GM23338 (cell line): ENCODE measurements at regions not wholly inside any gene's neighbourhood (a gene's known extent, or its start where the extent isn't known, plus 50 kb on each side); places are given as distances from the start of the nearest gene placed in this dataset.

Source experiments
- ATAC-seq: fragments of 200-7000 bp; cut with Tn5 transposase; 3 replicates; pipeline ENCODE4 v1.9.1; 2020
- DNase-seq: peaks from one replicate; pipeline ENCODE4 v3.0.0-alpha.2; 2015; ENCODE audit warnings: low spot score
- H2AFZ ChIP-seq: fragments of 200-600 bp; sonication (generic); 2 replicates; pipeline ENCODE4 v1.8.0; 2016; ENCODE audit warnings: antibody characterized with exemption, mild to moderate bottlenecking, moderate library complexity
- H3F3A ChIP-seq: fragments of 200-600 bp; sonication (generic); replicated peaks from 2 replicates; pipeline ENCODE4 v1.8.0; 2017; ENCODE audit warnings: antibody characterized with exemption, mixed run types, low read depth
- H3K27ac ChIP-seq: fragments of 200-600 bp; sonication (generic); 2 replicates; pipeline ENCODE4 v1.6.1; 2016; ENCODE audit warnings: low read depth
- H3K27me3 ChIP-seq: fragments of 200-600 bp; sonication (generic); 2 replicates; pipeline ENCODE4 v1.8.0; 2016; ENCODE audit warnings: mild to moderate bottlenecking, mixed run types, moderate library complexity; ENCODE audit not compliant: insufficient read depth
- H3K36me3 ChIP-seq: fragments of 200-600 bp; sonication (generic); 2 replicates; pipeline ENCODE4 v1.8.0; 2016; ENCODE audit warnings: mild to moderate bottlenecking; ENCODE audit not compliant: insufficient read depth
- H3K4me1 ChIP-seq: fragments of 200-600 bp; sonication (generic); 2 replicates; pipeline ENCODE4 v1.8.0; 2016; ENCODE audit warnings: mild to moderate bottlenecking, moderate library complexity; ENCODE audit not compliant: insufficient read depth
- H3K4me2 ChIP-seq: fragments of 200-600 bp; sonication (generic); 2 replicates; pipeline ENCODE4 v1.7.1; 2017; ENCODE audit warnings: mixed run types
- H3K4me3 ChIP-seq: fragments of 200-600 bp; sonication (generic); 2 replicates; pipeline ENCODE4 v1.6.1; 2016; ENCODE audit warnings: mixed run types
- H3K79me2 ChIP-seq: fragments of 200-600 bp; sonication (generic); replicated peaks from 2 replicates; pipeline ENCODE4 v1.8.0; 2017; ENCODE audit warnings: mild to moderate bottlenecking; ENCODE audit not compliant: insufficient read depth
- H3K9me2 ChIP-seq: fragments of 200-600 bp; sonication (generic); 2 replicates; pipeline ENCODE4 v1.8.0; 2017; ENCODE audit not compliant: insufficient read depth
- H4K20me1 ChIP-seq: fragments of 200-600 bp; sonication (generic); replicated peaks from 2 replicates; pipeline ENCODE4 v1.8.0; 2017; ENCODE audit warnings: mild to moderate bottlenecking; ENCODE audit not compliant: insufficient read depth
- H3K27ac Mint-ChIP-seq: 2 replicates; pipeline ENCODE4 v1.8.0; 2020; ENCODE audit warnings: inconsistent platforms, mild to moderate bottlenecking, moderate library complexity, mixed read lengths
- H3K27me3 Mint-ChIP-seq: 3 replicates; pipeline ENCODE4 v1.8.0; 2022; ENCODE audit warnings: low read depth, mild to moderate bottlenecking, moderate library complexity, mixed read lengths, inconsistent platforms; ENCODE audit not compliant: insufficient read depth, poor library complexity
- H3K36me3 Mint-ChIP-seq: 3 replicates; pipeline ENCODE4 v1.8.0; 2021; ENCODE audit warnings: low read depth, mild to moderate bottlenecking, inconsistent platforms, moderate library complexity, mixed read lengths
- H3K4me1 Mint-ChIP-seq: 3 replicates; pipeline ENCODE4 v1.8.0; 2020; ENCODE audit warnings: mild to moderate bottlenecking, inconsistent platforms, mixed read lengths
- H3K4me3 Mint-ChIP-seq: 3 replicates; pipeline ENCODE4 v1.8.0; 2021; ENCODE audit warnings: moderate library complexity, mild to moderate bottlenecking, inconsistent platforms, mixed read lengths
- H3K9me3 Mint-ChIP-seq: 3 replicates; pipeline ENCODE4 v1.8.0; 2020; ENCODE audit warnings: moderate library complexity, mild to moderate bottlenecking, inconsistent platforms, mixed read lengths
- CREB1 ChIP-seq: fragments of 250-450 bp; sonication (Bioruptor Pico); IDR thresholded peaks from 2 replicates; pipeline ENCODE4 v1.5.0; 2020; ENCODE audit warnings: low read depth, mild to moderate bottlenecking, moderate library complexity
- EZH2phosphoT487 ChIP-seq: fragments of 200-600 bp; sonication (generic); IDR thresholded peaks from one replicate; pipeline ENCODE4 v1.8.1; 2018; ENCODE audit warnings: antibody characterized with exemption; ENCODE audit not compliant: unreplicated experiment
- NANOG ChIP-seq: IDR thresholded peaks from 2 replicates; pipeline ENCODE4 v1.6.1; 2016; ENCODE audit warnings: antibody characterized with exemption, borderline replicate concordance
- POLR2AphosphoS5 ChIP-seq: IDR thresholded peaks from 2 replicates; pipeline ENCODE4 v1.6.1; 2016; ENCODE audit warnings: antibody characterized with exemption, low read depth
- STAT1 ChIP-seq: IDR thresholded peaks from one replicate; pipeline ENCODE4 v1.6.1; 2016; ENCODE audit warnings: antibody characterized with exemption; ENCODE audit not compliant: unreplicated experiment
- ZNF114 ChIP-seq: fragments of 250-450 bp; sonication (Bioruptor Pico); IDR thresholded peaks from 2 replicates; pipeline ENCODE4 v1.5.0; 2020; ENCODE audit warnings: mild to moderate bottlenecking, moderate library complexity
- ZNF331 ChIP-seq: fragments of 250-450 bp; sonication (Bioruptor Pico); IDR thresholded peaks from 2 replicates; pipeline ENCODE4 v1.5.0; 2020; ENCODE audit warnings: low read depth, mild to moderate bottlenecking, moderate library complexity
- TF ChIP-seq, protein P1 (sequence below), 2 experiments: fragments of 200-600 bp in 1 of 2; sonication (generic) in 1 of 2; conservative IDR thresholded peaks; 2 replicates each; pipeline versions ENCODE4 v1.5.1 to v1.6.1; 2016 to 2017; ENCODE audit warnings: antibody characterized with exemption in 2 of 2, low read depth in 2 of 2, mild to moderate bottlenecking in 2 of 2, moderate library complexity in 1 of 2
- TF ChIP-seq, protein P2 (sequence below): IDR thresholded peaks from one replicate; pipeline ENCODE4 v1.6.1; 2018; ENCODE audit warnings: antibody characterized with exemption; ENCODE audit not compliant: unreplicated experiment
- TF ChIP-seq, protein P3 (sequence below): IDR thresholded peaks from 2 replicates; pipeline ENCODE4 v1.6.1; 2016; ENCODE audit warnings: antibody characterized with exemption
- TF ChIP-seq, protein P4 (sequence below): fragments of 250-450 bp; sonication (Bioruptor Pico); IDR thresholded peaks from 2 replicates; pipeline ENCODE4 v1.5.0; 2020; ENCODE audit warnings: mild to moderate bottlenecking, moderate library complexity

DNA sequence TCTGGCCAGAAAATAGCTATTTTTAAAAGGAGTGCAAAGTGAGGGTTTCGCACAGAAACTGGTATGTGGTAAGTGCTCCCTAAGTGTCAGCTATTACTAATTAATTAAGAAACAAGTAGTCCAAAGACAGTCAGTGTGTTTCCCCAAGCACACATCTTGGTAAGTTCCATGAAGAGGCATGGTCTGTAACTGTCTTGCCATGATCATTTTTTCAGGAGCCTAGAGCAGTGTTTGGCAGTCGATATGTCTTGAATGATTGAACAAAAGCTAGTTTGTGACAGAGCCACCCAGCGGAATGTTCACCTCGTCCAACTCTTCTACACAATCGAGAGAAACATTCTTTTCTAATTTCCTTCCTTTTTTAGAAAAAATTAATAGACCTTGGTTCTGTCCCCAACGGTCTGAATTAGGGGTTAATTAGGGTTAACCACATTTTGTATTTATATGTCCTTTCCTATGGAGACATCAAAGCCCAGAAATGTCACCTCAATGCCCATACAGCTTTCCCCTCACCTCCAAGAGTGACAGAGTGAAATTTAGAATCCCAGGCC is 57.6 kb upstream of the FTH1 start:
- H3F3A ChIP-seq: no peaks in the 10 kb centered on the region
- H3K27ac Mint-ChIP-seq: no peak overlapping the region
- no peaks in the 10 kb centered on the region for H3K36me3 ChIP-seq
- no peaks in the 10 kb centered on the region for H3K79me2 ChIP-seq
- peaks cover 3% of the 10 kb centered on the region; the same call in 1 of the 3 replicates for H3K4me1 Mint-ChIP-seq
- no peak overlapping the region for H3K27ac ChIP-seq
- no peaks in the 10 kb centered on the region for H3K27me3 ChIP-seq
- no peaks in the 10 kb centered on the region for H3K9me2 ChIP-seq
- peaks cover 5% of the 10 kb centered on the region; the same call in 2 of the 3 replicates for H3K36me3 Mint-ChIP-seq
- H3K4me3 Mint-ChIP-seq: no peak overlapping the region
- H3K4me2 ChIP-seq: no peak overlapping the region
- peaks cover 5% of the 10 kb centered on the region; the same call in 1 of the 2 replicates for H3K4me1 ChIP-seq
- TF ChIP-seq, protein P1, sequence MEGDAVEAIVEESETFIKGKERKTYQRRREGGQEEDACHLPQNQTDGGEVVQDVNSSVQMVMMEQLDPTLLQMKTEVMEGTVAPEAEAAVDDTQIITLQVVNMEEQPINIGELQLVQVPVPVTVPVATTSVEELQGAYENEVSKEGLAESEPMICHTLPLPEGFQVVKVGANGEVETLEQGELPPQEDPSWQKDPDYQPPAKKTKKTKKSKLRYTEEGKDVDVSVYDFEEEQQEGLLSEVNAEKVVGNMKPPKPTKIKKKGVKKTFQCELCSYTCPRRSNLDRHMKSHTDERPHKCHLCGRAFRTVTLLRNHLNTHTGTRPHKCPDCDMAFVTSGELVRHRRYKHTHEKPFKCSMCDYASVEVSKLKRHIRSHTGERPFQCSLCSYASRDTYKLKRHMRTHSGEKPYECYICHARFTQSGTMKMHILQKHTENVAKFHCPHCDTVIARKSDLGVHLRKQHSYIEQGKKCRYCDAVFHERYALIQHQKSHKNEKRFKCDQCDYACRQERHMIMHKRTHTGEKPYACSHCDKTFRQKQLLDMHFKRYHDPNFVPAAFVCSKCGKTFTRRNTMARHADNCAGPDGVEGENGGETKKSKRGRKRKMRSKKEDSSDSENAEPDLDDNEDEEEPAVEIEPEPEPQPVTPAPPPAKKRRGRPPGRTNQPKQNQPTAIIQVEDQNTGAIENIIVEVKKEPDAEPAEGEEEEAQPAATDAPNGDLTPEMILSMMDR (conservative IDR thresholded peaks at IDR 0.05; ENCODE audit: low read depth in 2 of 2): no peak
- TF ChIP-seq EZH2phosphoT487 (no peak), NANOG (no peak), ZNF114 (CRISPR knock-in tag) (no peak), ZNF331 (CRISPR knock-in tag) (no peak), STAT1 (no peak), POLR2AphosphoS5 (no peak), CREB1 (CRISPR knock-in tag) (no peak)
- TF ChIP-seq, protein P2, sequence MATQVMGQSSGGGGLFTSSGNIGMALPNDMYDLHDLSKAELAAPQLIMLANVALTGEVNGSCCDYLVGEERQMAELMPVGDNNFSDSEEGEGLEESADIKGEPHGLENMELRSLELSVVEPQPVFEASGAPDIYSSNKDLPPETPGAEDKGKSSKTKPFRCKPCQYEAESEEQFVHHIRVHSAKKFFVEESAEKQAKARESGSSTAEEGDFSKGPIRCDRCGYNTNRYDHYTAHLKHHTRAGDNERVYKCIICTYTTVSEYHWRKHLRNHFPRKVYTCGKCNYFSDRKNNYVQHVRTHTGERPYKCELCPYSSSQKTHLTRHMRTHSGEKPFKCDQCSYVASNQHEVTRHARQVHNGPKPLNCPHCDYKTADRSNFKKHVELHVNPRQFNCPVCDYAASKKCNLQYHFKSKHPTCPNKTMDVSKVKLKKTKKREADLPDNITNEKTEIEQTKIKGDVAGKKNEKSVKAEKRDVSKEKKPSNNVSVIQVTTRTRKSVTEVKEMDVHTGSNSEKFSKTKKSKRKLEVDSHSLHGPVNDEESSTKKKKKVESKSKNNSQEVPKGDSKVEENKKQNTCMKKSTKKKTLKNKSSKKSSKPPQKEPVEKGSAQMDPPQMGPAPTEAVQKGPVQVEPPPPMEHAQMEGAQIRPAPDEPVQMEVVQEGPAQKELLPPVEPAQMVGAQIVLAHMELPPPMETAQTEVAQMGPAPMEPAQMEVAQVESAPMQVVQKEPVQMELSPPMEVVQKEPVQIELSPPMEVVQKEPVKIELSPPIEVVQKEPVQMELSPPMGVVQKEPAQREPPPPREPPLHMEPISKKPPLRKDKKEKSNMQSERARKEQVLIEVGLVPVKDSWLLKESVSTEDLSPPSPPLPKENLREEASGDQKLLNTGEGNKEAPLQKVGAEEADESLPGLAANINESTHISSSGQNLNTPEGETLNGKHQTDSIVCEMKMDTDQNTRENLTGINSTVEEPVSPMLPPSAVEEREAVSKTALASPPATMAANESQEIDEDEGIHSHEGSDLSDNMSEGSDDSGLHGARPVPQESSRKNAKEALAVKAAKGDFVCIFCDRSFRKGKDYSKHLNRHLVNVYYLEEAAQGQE: no peak
- TF ChIP-seq, protein P3, sequence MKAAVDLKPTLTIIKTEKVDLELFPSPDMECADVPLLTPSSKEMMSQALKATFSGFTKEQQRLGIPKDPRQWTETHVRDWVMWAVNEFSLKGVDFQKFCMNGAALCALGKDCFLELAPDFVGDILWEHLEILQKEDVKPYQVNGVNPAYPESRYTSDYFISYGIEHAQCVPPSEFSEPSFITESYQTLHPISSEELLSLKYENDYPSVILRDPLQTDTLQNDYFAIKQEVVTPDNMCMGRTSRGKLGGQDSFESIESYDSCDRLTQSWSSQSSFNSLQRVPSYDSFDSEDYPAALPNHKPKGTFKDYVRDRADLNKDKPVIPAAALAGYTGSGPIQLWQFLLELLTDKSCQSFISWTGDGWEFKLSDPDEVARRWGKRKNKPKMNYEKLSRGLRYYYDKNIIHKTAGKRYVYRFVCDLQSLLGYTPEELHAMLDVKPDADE: no peak
- TF ChIP-seq, protein P4, sequence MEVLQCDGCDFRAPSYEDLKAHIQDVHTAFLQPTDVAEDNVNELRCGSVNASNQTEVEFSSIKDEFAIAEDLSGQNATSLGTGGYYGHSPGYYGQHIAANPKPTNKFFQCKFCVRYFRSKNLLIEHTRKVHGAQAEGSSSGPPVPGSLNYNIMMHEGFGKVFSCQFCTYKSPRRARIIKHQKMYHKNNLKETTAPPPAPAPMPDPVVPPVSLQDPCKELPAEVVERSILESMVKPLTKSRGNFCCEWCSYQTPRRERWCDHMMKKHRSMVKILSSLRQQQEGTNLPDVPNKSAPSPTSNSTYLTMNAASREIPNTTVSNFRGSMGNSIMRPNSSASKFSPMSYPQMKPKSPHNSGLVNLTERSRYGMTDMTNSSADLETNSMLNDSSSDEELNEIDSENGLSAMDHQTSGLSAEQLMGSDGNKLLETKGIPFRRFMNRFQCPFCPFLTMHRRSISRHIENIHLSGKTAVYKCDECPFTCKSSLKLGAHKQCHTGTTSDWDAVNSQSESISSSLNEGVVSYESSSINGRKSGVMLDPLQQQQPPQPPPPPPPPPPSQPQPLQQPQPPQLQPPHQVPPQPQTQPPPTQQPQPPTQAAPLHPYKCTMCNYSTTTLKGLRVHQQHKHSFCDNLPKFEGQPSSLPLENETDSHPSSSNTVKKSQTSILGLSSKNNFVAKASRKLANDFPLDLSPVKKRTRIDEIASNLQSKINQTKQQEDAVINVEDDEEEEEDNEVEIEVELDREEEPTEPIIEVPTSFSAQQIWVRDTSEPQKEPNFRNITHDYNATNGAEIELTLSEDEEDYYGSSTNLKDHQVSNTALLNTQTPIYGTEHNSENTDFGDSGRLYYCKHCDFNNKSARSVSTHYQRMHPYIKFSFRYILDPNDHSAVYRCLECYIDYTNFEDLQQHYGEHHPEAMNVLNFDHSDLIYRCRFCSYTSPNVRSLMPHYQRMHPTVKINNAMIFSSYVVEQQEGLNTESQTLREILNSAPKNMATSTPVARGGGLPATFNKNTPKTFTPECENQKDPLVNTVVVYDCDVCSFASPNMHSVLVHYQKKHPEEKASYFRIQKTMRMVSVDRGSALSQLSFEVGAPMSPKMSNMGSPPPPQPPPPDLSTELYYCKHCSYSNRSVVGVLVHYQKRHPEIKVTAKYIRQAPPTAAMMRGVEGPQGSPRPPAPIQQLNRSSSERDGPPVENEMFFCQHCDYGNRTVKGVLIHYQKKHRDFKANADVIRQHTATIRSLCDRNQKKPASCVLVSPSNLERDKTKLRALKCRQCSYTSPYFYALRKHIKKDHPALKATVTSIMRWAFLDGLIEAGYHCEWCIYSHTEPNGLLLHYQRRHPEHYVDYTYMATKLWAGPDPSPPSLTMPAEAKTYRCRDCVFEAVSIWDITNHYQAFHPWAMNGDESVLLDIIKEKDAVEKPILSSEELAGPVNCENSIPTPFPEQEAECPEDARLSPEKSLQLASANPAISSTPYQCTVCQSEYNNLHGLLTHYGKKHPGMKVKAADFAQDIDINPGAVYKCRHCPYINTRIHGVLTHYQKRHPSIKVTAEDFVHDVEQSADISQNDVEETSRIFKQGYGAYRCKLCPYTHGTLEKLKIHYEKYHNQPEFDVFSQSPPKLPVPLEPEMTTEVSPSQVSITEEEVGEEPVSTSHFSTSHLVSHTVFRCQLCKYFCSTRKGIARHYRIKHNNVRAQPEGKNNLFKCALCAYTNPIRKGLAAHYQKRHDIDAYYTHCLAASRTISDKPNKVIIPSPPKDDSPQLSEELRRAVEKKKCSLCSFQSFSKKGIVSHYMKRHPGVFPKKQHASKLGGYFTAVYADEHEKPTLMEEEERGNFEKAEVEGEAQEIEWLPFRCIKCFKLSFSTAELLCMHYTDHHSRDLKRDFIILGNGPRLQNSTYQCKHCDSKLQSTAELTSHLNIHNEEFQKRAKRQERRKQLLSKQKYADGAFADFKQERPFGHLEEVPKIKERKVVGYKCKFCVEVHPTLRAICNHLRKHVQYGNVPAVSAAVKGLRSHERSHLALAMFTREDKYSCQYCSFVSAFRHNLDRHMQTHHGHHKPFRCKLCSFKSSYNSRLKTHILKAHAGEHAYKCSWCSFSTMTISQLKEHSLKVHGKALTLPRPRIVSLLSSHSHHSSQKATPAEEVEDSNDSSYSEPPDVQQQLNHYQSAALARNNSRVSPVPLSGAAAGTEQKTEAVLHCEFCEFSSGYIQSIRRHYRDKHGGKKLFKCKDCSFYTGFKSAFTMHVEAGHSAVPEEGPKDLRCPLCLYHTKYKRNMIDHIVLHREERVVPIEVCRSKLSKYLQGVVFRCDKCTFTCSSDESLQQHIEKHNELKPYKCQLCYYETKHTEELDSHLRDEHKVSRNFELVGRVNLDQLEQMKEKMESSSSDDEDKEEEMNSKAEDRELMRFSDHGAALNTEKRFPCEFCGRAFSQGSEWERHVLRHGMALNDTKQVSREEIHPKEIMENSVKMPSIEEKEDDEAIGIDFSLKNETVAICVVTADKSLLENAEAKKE (CRISPR knock-in tag): no peak
- ATAC-seq: no peak
- no peak overlapping the region for H3K4me3 ChIP-seq
- H2AFZ ChIP-seq: peak overlapping the region; percentile 83
- no peaks in the 10 kb centered on the region for H4K20me1 ChIP-seq
- peaks cover 10% of the 10 kb centered on the region for H3K27me3 Mint-ChIP-seq
- no peak for DNase-seq
- peaks cover 28% of the 10 kb centered on the region for H3K9me3 Mint-ChIP-seq
